Suprapubic skin (tissue), 4 donors: ENCODE measurements at regions not wholly inside any gene's neighbourhood (a gene's known extent, or its start where the extent isn't known, plus 50 kb on each side); places are given as distances from the start of the nearest gene placed in this dataset.

ENCODE experiments used
- DNase-seq, 2 donors: peaks; one replicate each; pipeline ENCODE4 v3.0.0-alpha.2; 2019; ENCODE audit warnings: low spot score in 2 of 2
- H3K27ac ChIP-seq: fragments of 200-600 bp; sonication (generic); one replicate; pipeline ENCODE4 v1.5.1; 2019
- H3K27me3 ChIP-seq: fragments of 200-600 bp; sonication (generic); one replicate; pipeline ENCODE4 v1.5.1; 2019
- H3K36me3 ChIP-seq: fragments of 200-600 bp; sonication (generic); one replicate; pipeline ENCODE4 v1.5.1; 2019
- H3K4me1 ChIP-seq: fragments of 200-600 bp; sonication (generic); one replicate; pipeline ENCODE4 v1.5.1; 2019
- H3K4me3 ChIP-seq: fragments of 200-600 bp; sonication (generic); one replicate; pipeline ENCODE4 v1.5.1; 2019; ENCODE audit warnings: mild to moderate bottlenecking
- H3K9me3 ChIP-seq: fragments of 200-600 bp; sonication (generic); one replicate; pipeline ENCODE4 v1.5.1; 2019
- EP300 ChIP-seq: sonication (generic); formaldehyde crosslinking; IDR thresholded peaks from one replicate; pipeline ENCODE4 v1.6.1; 2017; ENCODE audit warnings: antibody characterized with exemption
- POLR2A ChIP-seq, 2 donors: fragments of 450-650 bp; IDR thresholded peaks; one replicate each; pipeline ENCODE4 v1.6.1; 2017; ENCODE audit warnings: antibody characterized with exemption in 2 of 2, mild to moderate bottlenecking in 2 of 2, moderate library complexity in 2 of 2
- POLR2AphosphoS5 ChIP-seq, 3 donors: sonication (generic); formaldehyde crosslinking; IDR thresholded peaks; one replicate each; pipeline ENCODE4 v1.6.1; 2017; ENCODE audit warnings: antibody characterized with exemption in 3 of 3
- WGBS: methylation state at CpG from one replicate; pipeline ENCODE4 v1.1.5; 2018; 5-methylcytosine and 5-hydroxymethylcytosine counted together
- TF ChIP-seq, protein P1 (sequence below), 2 donors: fragments of 200-600 bp in 1 of 2; fragments of 450-650 bp in 1 of 2; sonication (generic) in 1 of 2; IDR thresholded peaks; one replicate each; pipeline ENCODE4 v1.5.1; 2016 to 2019; ENCODE audit warnings: antibody characterized with exemption in 2 of 2, mild to moderate bottlenecking in 1 of 2, moderate library complexity in 1 of 2

DNA sequence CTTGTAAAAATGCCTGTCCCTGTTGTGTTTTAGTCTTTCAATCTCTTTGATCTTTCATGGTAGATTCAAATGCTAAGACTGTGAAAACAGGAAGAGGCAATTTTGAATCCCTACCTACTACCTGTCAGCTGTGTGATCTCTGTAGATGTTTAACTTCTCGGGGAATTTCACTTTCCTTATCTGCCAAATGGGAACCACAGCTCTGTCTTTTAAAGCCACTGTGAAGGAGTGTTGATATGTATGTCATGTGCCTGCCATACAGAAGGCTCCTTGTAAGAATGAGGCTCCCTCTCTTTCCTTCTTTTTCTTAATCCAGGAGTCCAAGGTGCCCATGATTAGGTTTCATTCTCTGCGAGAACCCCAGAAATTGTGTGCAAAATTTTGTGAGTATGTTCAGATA, 139.6 kb upstream of the ADAMTS9 start:
- no peaks in the 10 kb centered on the region for H3K36me3 ChIP-seq
- DNase-seq = no peak
- TF ChIP-seq, protein P1, sequence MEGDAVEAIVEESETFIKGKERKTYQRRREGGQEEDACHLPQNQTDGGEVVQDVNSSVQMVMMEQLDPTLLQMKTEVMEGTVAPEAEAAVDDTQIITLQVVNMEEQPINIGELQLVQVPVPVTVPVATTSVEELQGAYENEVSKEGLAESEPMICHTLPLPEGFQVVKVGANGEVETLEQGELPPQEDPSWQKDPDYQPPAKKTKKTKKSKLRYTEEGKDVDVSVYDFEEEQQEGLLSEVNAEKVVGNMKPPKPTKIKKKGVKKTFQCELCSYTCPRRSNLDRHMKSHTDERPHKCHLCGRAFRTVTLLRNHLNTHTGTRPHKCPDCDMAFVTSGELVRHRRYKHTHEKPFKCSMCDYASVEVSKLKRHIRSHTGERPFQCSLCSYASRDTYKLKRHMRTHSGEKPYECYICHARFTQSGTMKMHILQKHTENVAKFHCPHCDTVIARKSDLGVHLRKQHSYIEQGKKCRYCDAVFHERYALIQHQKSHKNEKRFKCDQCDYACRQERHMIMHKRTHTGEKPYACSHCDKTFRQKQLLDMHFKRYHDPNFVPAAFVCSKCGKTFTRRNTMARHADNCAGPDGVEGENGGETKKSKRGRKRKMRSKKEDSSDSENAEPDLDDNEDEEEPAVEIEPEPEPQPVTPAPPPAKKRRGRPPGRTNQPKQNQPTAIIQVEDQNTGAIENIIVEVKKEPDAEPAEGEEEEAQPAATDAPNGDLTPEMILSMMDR (IDR thresholded peaks at IDR 0.05) = no peak
- no peak for TF ChIP-seq EP300
- TF ChIP-seq POLR2A (IDR thresholded peaks at IDR 0.05) = no peak
- no peak for TF ChIP-seq POLR2AphosphoS5 (IDR thresholded peaks at IDR 0.05)
- no peaks in the 10 kb centered on the region for H3K4me1 ChIP-seq
- WGBS = 87% methylated on average over 2 of the region's 2 CpGs
- H3K27ac ChIP-seq = no peak overlapping the region
- no peak overlapping the region for H3K4me3 ChIP-seq
- no peaks in the 10 kb centered on the region for H3K9me3 ChIP-seq
- H3K27me3 ChIP-seq = no peaks in the 10 kb centered on the region

DNA sequence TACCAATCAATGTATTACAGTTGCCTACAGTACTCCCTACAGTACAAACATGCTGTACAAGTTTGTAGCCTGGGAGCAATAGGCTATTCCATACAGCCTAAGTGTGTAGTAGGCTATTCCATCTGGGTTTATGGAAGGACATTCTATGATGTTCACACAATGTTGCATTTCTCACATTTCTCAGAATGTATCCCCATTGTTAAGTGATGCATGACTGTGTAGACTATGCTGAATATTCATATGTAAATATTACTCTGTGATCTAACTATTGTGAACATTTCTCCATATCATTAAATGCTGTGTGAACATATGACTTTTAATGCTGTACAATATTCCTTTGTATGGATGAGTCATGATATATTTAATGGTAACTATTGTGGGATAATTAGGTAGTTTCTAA, 139.2 kb upstream of the ADAMTS9 start:
- no peak for DNase-seq
- no peaks in the 10 kb centered on the region for H3K4me1 ChIP-seq
- no peak overlapping the region for H3K4me3 ChIP-seq
- TF ChIP-seq EP300 (no peak), POLR2AphosphoS5 (IDR thresholded peaks at IDR 0.05) (no peak)
- TF ChIP-seq, protein P1 (IDR thresholded peaks at IDR 0.05) = no peak
- H3K27ac ChIP-seq = no peak overlapping the region
- no peaks in the 10 kb centered on the region for H3K27me3 ChIP-seq
- no peaks in the 10 kb centered on the region for H3K36me3 ChIP-seq
- no peaks in the 10 kb centered on the region for H3K9me3 ChIP-seq

DNA sequence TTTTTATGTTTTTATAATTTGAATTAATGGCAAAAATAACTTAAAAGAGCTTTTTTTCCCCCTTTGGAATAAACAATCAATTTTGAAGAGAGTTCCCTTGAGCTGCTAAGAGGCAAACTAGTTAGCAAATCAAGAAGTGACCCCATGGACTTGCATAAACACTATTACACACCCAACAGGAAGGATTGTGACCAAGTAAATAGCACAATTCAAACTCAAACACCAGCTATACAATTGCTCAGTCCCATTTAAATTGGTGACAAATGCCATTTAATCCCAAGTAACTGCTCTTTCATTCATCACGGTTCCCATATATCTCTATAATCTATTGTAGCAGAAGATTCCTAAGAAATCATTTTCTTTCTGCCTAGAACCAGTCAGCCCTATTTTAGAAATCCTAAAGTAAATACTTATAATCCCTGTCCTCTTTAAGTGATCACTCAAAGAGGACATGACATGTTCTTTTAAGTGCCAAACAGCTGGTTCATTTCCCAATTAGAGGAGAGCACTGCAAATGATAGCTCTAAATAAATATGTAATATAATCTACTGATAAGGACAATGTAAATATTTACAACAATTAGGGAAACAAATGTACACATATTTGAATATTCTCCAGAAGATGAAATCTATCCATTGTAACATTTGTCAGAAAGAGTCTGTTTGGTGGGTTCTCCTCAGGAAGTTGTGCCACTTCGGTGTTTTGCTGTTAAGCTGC, 137.8 kb upstream of the ADAMTS9 start:
- 92% methylated on average over 2 of the region's 2 CpGs for WGBS
- H3K4me3 ChIP-seq = no peak overlapping the region
- no peak for DNase-seq
- H3K4me1 ChIP-seq = no peaks in the 10 kb centered on the region
- H3K27me3 ChIP-seq = no peaks in the 10 kb centered on the region
- TF ChIP-seq POLR2A (IDR thresholded peaks at IDR 0.05) (no peak), POLR2AphosphoS5 (IDR thresholded peaks at IDR 0.05) (no peak), EP300 (no peak)
- TF ChIP-seq, protein P1 (IDR thresholded peaks at IDR 0.05) = no peak
- H3K36me3 ChIP-seq = no peaks in the 10 kb centered on the region
- no peak overlapping the region for H3K27ac ChIP-seq
- H3K9me3 ChIP-seq = no peaks in the 10 kb centered on the region

DNA sequence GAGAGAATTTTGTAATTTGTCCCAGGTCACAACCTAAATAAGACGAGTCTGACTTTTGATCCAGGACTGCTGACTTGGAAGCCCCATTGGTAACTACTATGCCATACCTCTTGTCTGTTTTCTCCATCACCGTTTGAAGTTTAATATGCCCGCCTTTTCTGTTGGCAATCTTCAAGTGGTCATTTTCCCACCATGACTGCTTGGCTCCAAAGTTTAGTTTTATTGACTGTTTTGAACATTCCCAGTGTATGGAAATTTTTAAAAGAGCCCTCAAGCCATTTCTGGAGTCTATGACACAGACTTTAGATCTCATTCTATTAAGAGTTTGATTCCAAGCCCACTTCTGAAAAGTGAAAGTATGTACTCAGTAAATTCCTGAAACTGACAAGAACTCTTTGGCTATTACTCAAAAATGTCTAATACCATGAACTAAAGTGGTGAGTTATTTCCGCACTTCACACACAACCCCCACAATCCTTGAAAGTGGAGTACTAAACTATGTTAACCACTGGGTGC, 136.7 kb upstream of the ADAMTS9 start:
- H3K36me3 ChIP-seq = no peaks in the 10 kb centered on the region
- H3K4me3 ChIP-seq = no peak overlapping the region
- no peak for DNase-seq
- TF ChIP-seq POLR2A (IDR thresholded peaks at IDR 0.05) (no peak), POLR2AphosphoS5 (IDR thresholded peaks at IDR 0.05) (no peak)
- TF ChIP-seq, protein P1 (IDR thresholded peaks at IDR 0.05) = no peak
- no peaks in the 10 kb centered on the region for H3K4me1 ChIP-seq
- 78% methylated on average over 4 of the region's 4 CpGs for WGBS
- H3K9me3 ChIP-seq = no peaks in the 10 kb centered on the region
- H3K27ac ChIP-seq = no peak overlapping the region
- no peaks in the 10 kb centered on the region for H3K27me3 ChIP-seq

DNA sequence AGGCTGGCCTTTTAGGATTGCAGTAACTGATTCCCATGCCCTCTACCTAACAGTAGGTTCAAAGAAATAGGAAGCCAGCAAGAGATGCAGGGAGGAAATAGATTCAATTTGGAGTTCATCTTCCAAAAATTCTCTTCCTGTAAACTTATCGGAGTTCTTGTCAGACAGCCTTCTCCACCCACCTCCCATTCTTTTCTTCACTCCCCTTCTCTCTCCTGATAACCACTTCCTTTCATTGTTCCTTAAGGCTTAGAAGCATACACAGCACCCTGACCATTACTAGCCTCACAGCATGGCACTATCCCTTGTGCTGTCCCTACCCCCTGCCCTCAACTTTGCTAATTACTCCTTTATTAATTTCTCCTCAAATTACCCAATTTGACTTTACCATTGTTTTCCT, 130.4 kb upstream of the ADAMTS9 start:
- no peak for DNase-seq
- 88% methylated on average over 1 of the region's 1 CpG for WGBS
- no peak overlapping the region for H3K27ac ChIP-seq
- H3K36me3 ChIP-seq = no peaks in the 10 kb centered on the region
- peaks cover 10% of the 10 kb centered on the region for H3K4me1 ChIP-seq
- no peak overlapping the region for H3K4me3 ChIP-seq
- no peaks in the 10 kb centered on the region for H3K9me3 ChIP-seq
- no peak for TF ChIP-seq EP300
- no peak for TF ChIP-seq POLR2AphosphoS5 (IDR thresholded peaks at IDR 0.05)
- no peak for TF ChIP-seq POLR2A (IDR thresholded peaks at IDR 0.05)
- TF ChIP-seq, protein P1 (IDR thresholded peaks at IDR 0.05) = no peak
- H3K27me3 ChIP-seq = no peaks in the 10 kb centered on the region
